GM12874 (cell line): ENCODE measurements at regions not wholly inside any gene's neighbourhood (a gene's known extent, or its start where the extent isn't known, plus 50 kb on each side); places are given as distances from the start of the nearest gene placed in this dataset.

Experiments used
- TF ChIP-seq, protein P1 (sequence below): IDR thresholded peaks from 2 replicates; pipeline ENCODE4 v1.5.1; 2011; ENCODE audit warnings: low read depth, mild to moderate bottlenecking, control low read depth, low read length, moderate library complexity; ENCODE audit not compliant: insufficient read depth

DNA sequence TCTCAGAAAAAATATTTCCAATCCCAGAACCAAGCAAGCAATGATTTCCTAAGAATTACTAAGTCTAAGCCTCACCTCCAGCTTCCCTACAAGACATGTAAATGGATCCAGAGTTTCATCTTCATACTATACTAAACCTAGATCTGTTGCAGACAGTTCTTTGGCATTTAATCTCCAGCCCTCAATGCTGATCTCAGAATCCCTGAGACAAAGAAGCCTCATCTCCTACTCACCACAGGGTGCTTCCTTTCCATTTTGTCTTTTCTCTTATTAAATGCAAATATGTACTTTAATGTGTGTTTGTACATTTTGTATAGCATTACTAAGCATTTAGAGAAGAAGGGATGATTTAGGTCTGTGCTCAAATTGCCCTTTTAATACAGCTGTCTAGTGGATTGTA, 954.9 kb downstream of the TDRD15 start:
- TF ChIP-seq, protein P1, sequence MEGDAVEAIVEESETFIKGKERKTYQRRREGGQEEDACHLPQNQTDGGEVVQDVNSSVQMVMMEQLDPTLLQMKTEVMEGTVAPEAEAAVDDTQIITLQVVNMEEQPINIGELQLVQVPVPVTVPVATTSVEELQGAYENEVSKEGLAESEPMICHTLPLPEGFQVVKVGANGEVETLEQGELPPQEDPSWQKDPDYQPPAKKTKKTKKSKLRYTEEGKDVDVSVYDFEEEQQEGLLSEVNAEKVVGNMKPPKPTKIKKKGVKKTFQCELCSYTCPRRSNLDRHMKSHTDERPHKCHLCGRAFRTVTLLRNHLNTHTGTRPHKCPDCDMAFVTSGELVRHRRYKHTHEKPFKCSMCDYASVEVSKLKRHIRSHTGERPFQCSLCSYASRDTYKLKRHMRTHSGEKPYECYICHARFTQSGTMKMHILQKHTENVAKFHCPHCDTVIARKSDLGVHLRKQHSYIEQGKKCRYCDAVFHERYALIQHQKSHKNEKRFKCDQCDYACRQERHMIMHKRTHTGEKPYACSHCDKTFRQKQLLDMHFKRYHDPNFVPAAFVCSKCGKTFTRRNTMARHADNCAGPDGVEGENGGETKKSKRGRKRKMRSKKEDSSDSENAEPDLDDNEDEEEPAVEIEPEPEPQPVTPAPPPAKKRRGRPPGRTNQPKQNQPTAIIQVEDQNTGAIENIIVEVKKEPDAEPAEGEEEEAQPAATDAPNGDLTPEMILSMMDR: no peak

DNA sequence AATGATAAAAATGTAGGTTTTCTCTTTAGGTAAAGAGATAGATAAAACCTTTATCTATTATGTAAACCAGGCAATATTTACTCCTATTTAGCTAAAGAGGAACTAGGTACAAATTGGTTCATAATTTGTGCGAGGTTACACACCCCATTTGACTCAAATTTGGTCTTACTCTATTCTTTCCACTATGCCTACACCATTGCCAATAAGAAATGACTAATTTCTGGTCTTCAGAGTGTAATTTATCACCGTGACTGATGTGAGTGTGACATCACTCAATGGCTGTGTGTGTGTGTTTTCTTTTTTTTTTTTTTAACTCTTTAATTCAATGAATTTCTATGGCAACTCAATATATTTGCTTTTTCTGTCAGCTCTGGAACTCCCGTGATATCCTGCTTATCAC, 955.8 kb downstream of the TDRD15 start:
- TF ChIP-seq, protein P1: no peak

DNA sequence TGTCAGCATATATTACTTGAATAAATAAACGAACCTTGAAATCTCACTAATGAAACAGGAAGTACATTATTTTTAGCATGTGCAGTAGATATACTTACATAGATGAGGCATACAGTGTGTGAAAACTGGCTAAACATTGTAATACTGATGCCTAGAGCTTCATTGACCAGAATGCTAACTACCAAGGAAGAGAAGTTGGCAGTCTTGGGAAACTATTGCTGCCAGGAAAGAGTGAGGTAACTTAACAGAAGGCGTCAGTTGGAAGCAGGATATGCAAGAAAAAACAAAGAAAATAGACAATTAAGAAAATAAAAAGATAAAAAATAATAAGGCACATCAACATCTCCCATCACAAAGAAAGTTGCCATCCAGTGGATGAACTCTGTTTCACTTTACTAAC, 963.0 kb downstream of the TDRD15 start:
- TF ChIP-seq, protein P1: no peak

DNA sequence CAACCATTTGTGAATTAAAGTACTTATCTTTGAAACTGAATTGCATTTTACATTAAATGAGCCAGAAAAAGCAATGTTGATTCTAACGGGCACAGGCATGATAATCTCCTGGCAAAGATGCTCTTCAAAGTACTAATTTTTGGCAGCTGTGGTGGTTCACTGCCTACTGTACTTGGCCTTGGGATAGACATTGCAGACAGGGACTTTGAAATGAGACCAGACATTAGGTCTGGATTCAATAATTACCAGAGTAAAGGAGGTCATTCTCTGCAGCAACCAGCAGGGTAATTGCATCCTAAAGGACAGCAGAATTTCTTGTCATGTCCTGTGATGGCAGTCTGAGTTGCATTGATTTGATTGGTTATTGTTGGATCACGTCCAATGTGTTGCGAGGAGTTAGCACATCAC, 986.5 kb downstream of the TDRD15 start:
- TF ChIP-seq, protein P1: no peak

DNA sequence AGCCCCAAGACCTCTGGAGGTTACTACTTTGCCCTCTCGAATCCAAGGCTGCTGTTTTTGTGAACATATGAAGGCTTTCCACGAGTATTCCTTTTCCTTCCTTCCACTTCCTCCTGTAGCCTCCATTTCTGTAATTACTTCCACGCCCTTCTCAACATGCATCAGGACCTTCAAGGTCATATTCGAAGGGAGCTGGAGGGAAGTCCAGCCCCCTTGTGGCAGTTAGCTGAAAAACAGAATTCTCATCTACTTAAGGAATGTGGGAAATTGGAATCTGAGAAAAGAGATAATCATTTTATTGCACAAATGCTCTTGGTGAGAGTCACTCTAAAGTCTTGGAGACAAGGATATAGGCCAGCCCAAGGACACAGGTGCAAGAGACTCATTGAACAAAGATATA, 1000.2 kb downstream of the TDRD15 start:
- TF ChIP-seq, protein P1: no peak

DNA sequence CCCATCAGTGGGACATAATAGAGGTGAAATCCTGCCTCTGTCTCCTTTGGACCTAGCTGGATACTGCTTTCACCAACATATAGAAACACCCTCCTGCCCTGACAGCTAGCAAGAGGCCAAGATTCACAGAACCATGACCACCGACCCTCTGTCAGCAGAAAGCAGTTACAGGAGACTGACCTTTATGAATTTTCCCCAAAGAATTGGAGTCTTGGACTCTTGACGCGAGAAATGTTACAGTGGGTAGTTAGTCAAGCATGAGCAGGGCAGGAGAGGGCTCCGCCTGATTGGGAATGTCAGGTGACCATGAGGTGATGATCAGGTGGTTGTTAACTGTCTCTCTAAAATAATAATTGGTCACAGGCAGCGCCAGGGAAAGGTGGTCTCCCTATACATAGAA, 1002.3 kb downstream of the TDRD15 start:
- TF ChIP-seq, protein P1: no peak

DNA sequence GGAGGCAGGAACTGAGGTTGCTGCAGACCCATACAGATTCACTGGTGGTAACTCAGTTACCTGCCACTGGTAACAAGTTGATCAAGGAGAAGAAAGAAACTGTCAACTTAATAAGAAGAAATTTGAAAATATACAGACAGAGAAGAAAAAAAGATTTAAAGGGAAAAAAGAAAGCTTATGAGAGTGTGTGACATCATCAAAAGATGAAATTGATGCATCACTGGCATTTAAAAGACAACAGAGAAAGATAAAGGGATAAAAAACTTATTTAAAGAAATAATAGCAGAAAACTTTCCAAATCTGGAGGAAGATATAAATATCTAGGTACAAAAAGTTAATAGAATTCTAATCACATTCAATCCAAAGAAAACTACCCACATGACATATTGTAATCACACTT, 1003.2 kb downstream of the TDRD15 start:
- TF ChIP-seq, protein P1: no peak

DNA sequence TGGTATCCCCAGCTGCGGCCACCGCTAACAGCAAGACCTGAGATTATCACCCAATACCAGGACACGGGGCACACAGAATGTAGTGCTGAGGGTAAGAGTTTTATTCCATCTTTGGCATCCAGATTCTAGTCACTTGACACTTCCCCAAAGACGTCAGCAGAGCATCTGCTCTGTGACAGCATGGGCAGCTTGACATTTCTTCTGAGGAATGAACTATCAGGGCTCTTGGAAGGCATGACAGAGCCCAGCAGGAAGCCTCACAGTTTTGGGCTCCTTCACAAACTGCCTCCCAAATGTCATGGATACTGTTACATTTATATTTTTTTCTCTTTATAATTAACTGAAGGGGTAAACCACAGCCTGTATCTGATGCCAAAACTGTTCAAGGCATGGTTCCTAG, 1010.7 kb downstream of the TDRD15 start:
- TF ChIP-seq, protein P1: no peak
